HG03342 (cell line): ENCODE measurements at regions not wholly inside any gene's neighbourhood (a gene's known extent, or its start where the extent isn't known, plus 50 kb on each side); places are given as distances from the start of the nearest gene placed in this dataset.

Experiments
- ATAC-seq: cut with Tn5 transposase; IDR thresholded peaks from one replicate; pipeline ENCODE4 v1.9.1; 2021; ENCODE audit warnings: mild to moderate bottlenecking, moderate library complexity; ENCODE audit not compliant: unreplicated experiment

DNA sequence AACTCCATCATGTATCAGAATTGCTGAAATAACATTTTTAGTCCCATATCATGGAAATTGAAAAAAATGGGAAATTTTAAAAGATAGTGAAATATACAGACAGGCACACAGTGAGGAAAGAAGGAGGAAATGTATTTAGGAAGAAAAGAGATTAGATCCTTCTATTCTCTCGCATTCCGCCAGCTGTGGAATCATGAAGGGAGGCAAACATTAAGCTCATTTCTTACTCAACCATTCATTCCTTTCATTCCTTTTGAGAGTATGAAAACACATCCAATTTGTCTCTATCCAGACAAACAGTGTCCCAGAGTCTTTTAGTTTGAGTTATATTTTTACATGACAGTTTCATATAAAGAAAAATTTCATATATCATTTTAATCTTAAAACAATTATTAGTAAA, 52.5 kb upstream of the KCNMB2 start:
- no peak for ATAC-seq

DNA sequence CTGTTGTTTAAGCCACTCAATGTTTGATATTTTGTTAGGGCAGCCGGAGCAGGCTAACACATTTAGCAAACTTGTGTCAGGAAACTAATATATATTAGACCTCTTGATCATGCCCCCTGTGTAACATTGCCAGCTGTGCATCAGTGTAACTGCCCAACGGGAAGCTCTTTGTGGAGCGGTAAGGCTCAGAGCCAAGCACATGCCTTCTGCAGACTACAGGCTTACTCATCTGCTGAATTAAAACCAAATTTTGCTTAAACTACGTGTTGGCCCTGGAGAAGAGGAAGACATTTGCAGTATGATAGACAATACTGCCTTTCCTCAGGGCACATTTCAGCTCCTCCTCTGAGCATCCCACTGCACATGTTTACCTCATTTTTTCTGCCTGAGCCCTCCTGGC, 50.5 kb upstream of the KCNMB2 start:
- no peak for ATAC-seq
